HepG2 (cell line): ENCODE measurements at regions not wholly inside any gene's neighbourhood (a gene's known extent, or its start where the extent isn't known, plus 50 kb on each side); places are given as distances from the start of the nearest gene placed in this dataset.

ENCODE experiments used
- ESRRA ChIP-seq: sonication (generic); formaldehyde crosslinking; IDR thresholded peaks from 2 replicates; pipeline ENCODE4 v1.5.1; 2020; ENCODE audit warnings: mild to moderate bottlenecking, low read depth, missing genetic modification reagents
- HIC2 ChIP-seq: sonication (generic); formaldehyde crosslinking; IDR thresholded peaks from 2 replicates; pipeline ENCODE4 v1.9.0; 2022; ENCODE audit warnings: low read depth, missing genetic modification reagents
- HMG20A ChIP-seq: IDR thresholded peaks from 2 replicates; pipeline ENCODE4 v1.6.1; 2016; ENCODE audit warnings: borderline replicate concordance
- IRX3 ChIP-seq: sonication (generic); formaldehyde crosslinking; IDR thresholded peaks from 2 replicates; pipeline ENCODE4 v1.8.1; 2023; ENCODE audit warnings: mild to moderate bottlenecking, low read depth, missing genetic modification reagents, borderline replicate concordance
- KMT2A ChIP-seq: sonication (generic); formaldehyde crosslinking; IDR thresholded peaks from 2 replicates; pipeline ENCODE4 v1.4.0; 2020; ENCODE audit warnings: missing genetic modification reagents
- LRRFIP1 ChIP-seq: sonication (generic); formaldehyde crosslinking; conservative IDR thresholded peaks from 2 replicates; pipeline ENCODE4 v1.4.0; 2020; ENCODE audit warnings: missing genetic modification reagents
- MED1 ChIP-seq: sonication (generic); formaldehyde crosslinking; IDR thresholded peaks from 2 replicates; pipeline ENCODE4 v1.4.0; 2020; ENCODE audit warnings: missing genetic modification reagents
- MIER2 ChIP-seq: IDR thresholded peaks from 2 replicates; pipeline ENCODE4 v1.6.1; 2016; ENCODE audit warnings: missing biosample characterization, missing genetic modification reagents
- PPARG ChIP-seq: conservative IDR thresholded peaks from 2 replicates; pipeline ENCODE4 v1.6.1; 2016; ENCODE audit warnings: missing biosample characterization, missing genetic modification reagents
- REST ChIP-seq, 2 experiments: IDR thresholded peaks; 2 replicates each; pipeline ENCODE4 v1.6.1; 2011 to 2012; ENCODE audit warnings: low read length in 2 of 2, borderline replicate concordance in 1 of 2, low read depth in 1 of 2, mild to moderate bottlenecking in 1 of 2, moderate library complexity in 1 of 2
- SALL2 ChIP-seq: sonication (generic); formaldehyde crosslinking; IDR thresholded peaks from 2 replicates; pipeline ENCODE4 v1.8.1; 2023; ENCODE audit warnings: mild to moderate bottlenecking, missing genetic modification reagents, inconsistent platforms
- SKI ChIP-seq: fragments of 450-650 bp; IDR thresholded peaks from one replicate; pipeline ENCODE4 v1.6.1; 2018; ENCODE audit warnings: mild to moderate bottlenecking; ENCODE audit not compliant: partially characterized antibody
- SP140L ChIP-seq: sonication (generic); formaldehyde crosslinking; IDR thresholded peaks from 2 replicates; pipeline ENCODE4 v1.4.0; 2020; ENCODE audit warnings: missing genetic modification reagents, borderline replicate concordance
- TBX2 ChIP-seq: sonication (generic); formaldehyde crosslinking; IDR thresholded peaks from 2 replicates; pipeline ENCODE4 v1.5.0; 2020; ENCODE audit warnings: missing genetic modification reagents, mild to moderate bottlenecking, borderline replicate concordance
- ZNF251 ChIP-seq: sonication (generic); formaldehyde crosslinking; IDR thresholded peaks from 2 replicates; pipeline ENCODE4 v1.9.0; 2021; ENCODE audit warnings: mild to moderate bottlenecking, missing genetic modification reagents
- ZNF740 ChIP-seq: sonication (generic); formaldehyde crosslinking; IDR thresholded peaks from 2 replicates; pipeline ENCODE4 v1.4.0; 2020; ENCODE audit warnings: missing genetic modification reagents
- ZNF839 ChIP-seq: sonication (generic); formaldehyde crosslinking; IDR thresholded peaks from 2 replicates; pipeline ENCODE4 v1.4.0; 2020; ENCODE audit warnings: missing genetic modification reagents, mild to moderate bottlenecking, borderline replicate concordance
- ZSCAN25 ChIP-seq: sonication (generic); formaldehyde crosslinking; IDR thresholded peaks from 2 replicates; pipeline ENCODE4 v1.8.0; 2022; ENCODE audit warnings: mild to moderate bottlenecking, missing genetic modification reagents
- ZSCAN5A ChIP-seq: sonication (generic); formaldehyde crosslinking; IDR thresholded peaks from 2 replicates; pipeline ENCODE4 v1.8.0; 2022; ENCODE audit warnings: mild to moderate bottlenecking, missing genetic modification reagents, borderline replicate concordance

GRCh38 chr1:113021430-113022085 is 51.4 kb upstream of the LRIG2 start (continued):
- TF ChIP-seq SALL2 (CRISPR knock-in tag) (no peak), IRX3 (no peak), ZSCAN5A (CRISPR knock-in tag) (no peak), PPARG (CRISPR knock-in tag) (0 out of 2 replicates have a peak, but pooled peaks have one; percentile 11), HMG20A (CRISPR knock-in tag) (peak; percentile 5; the same call in 1 of the 2 replicates), ZNF251 (CRISPR knock-in tag) (no peak), MIER2 (CRISPR knock-in tag) (no peak), TBX2 (0 out of 2 replicates have a peak, but pooled peaks have one; percentile 10), HIC2 (CRISPR knock-in tag) (no peak), KMT2A (no peak), ZSCAN25 (CRISPR knock-in tag) (no peak), ESRRA (CRISPR knock-in tag) (no peak), SKI (no peak), SP140L (CRISPR knock-in tag) (no peak), MED1 (CRISPR knock-in tag) (peak; percentile 47), REST (IDR thresholded peaks at IDR 0.05; ENCODE audit: borderline replicate concordance in 1 of 2, low read depth in 1 of 2, low read length in 2 of 2) (no peak), ZNF839 (no peak), ZNF740 (CRISPR knock-in tag) (no peak), LRRFIP1 (CRISPR knock-in tag) (no peak)
